PC-3 (cell line): ENCODE measurements at regions not wholly inside any gene's neighbourhood (a gene's known extent, or its start where the extent isn't known, plus 50 kb on each side); places are given as distances from the start of the nearest gene placed in this dataset.
"Not testable (repeated sequence)": the region's sequence is repeated elsewhere in the genome, so short reads cannot be mapped to it uniquely, and the experiment has no call there.

Source experiments
- ATAC-seq: fragments of 200-7000 bp; cut with Tn5 transposase; 2 replicates; pipeline ENCODE4 v1.9.1; 2020; ENCODE audit warnings: mild to moderate bottlenecking, moderate library complexity
- BruUV-seq: library from RNA; stranded (reverse); fragments of 400-500 nt; replicated peaks from 2 replicates; lab custom pipeline; 2021; lab: Mats Ljungman, UMichigan
- CTCF ChIA-PET: fragments of 300-600 bp; sonication (Branson Sonifier 250); formaldehyde crosslinking; loops from one replicate; lab custom pipeline; 2022; ENCODE audit warnings: antibody characterized with exemption; lab: Charles Lee
- POLR2A ChIA-PET: fragments of 300-600 bp; sonication (Branson Sonifier 250); formaldehyde crosslinking; loops from one replicate; lab custom pipeline; 2022; ENCODE audit warnings: antibody characterized with exemption; ENCODE audit not compliant: unreplicated experiment; lab: Charles Lee
- DNase-seq: peaks from one replicate; pipeline ENCODE4 v3.0.0-alpha.2; 2015
- H2AFZ ChIP-seq: fragments of 300-600 bp; sonication (generic); 2 replicates; pipeline ENCODE4 v1.6.0; 2016; ENCODE audit warnings: antibody characterized with exemption, low read length
- H3F3A ChIP-seq: fragments of 300-600 bp; sonication (generic); one replicate; pipeline ENCODE4 v1.6.0; 2017; ENCODE audit warnings: antibody characterized with exemption, low read length, control low read depth, mild to moderate bottlenecking; ENCODE audit not compliant: unreplicated experiment
- H3K27ac ChIP-seq: fragments of 300-600 bp; sonication (generic); 2 replicates; pipeline ENCODE4 v1.5.1; 2016; ENCODE audit warnings: mild to moderate bottlenecking, low read length
- H3K27me3 ChIP-seq: fragments of 300-600 bp; sonication (generic); 2 replicates; pipeline ENCODE4 v1.6.1; 2016; ENCODE audit warnings: low read length, mixed read lengths
- H3K36me3 ChIP-seq: fragments of 300-600 bp; sonication (generic); 2 replicates; pipeline ENCODE4 v1.6.1; 2016; ENCODE audit warnings: low read depth, mixed run types, low read length, mixed read lengths
- H3K4me1 ChIP-seq: fragments of 300-600 bp; sonication (generic); 2 replicates; pipeline ENCODE4 v1.5.1; 2016; ENCODE audit warnings: low read length; ENCODE audit not compliant: insufficient read depth
- H3K4me2 ChIP-seq: fragments of 300-600 bp; sonication (generic); 2 replicates; pipeline ENCODE4 v1.6.0; 2016; ENCODE audit warnings: low read length
- H3K4me3 ChIP-seq: fragments of 300-600 bp; sonication (generic); 2 replicates; pipeline ENCODE4 v1.5.1; 2016; ENCODE audit warnings: mild to moderate bottlenecking, low read length, mixed read lengths
- H3K79me2 ChIP-seq: fragments of 300-600 bp; sonication (generic); 2 replicates; pipeline ENCODE4 v1.6.1; 2017; ENCODE audit warnings: low read length, mixed read lengths
- H3K9ac ChIP-seq: fragments of 300-600 bp; sonication (generic); 2 replicates; pipeline ENCODE4 v1.6.0; 2016; ENCODE audit warnings: mild to moderate bottlenecking, low read length
- H3K9me2 ChIP-seq: fragments of 300-600 bp; sonication (generic); replicated peaks from 2 replicates; pipeline ENCODE4 v1.6.1; 2016; ENCODE audit warnings: mixed run types, low read length, mixed read lengths
- H3K9me3 ChIP-seq: fragments of 300-600 bp; sonication (generic); 2 replicates; pipeline ENCODE4 v1.6.1; 2016; ENCODE audit warnings: low read length, mixed read lengths
- H4K20me1 ChIP-seq: fragments of 300-600 bp; sonication (generic); 2 replicates; pipeline ENCODE4 v1.6.1; 2016; ENCODE audit warnings: low read length, mixed read lengths
- EZH2 ChIP-seq: fragments of 300-600 bp; sonication (generic); IDR thresholded peaks from one replicate; pipeline ENCODE4 v1.6.1; 2017; ENCODE audit warnings: antibody characterized with exemption, mild to moderate bottlenecking, low read length; ENCODE audit not compliant: unreplicated experiment
- EZH2phosphoT487 ChIP-seq: fragments of 300-600 bp; sonication (generic); IDR thresholded peaks from 2 replicates; pipeline ENCODE4 v1.6.1; 2018; ENCODE audit warnings: mild to moderate bottlenecking, antibody characterized with exemption, low read length, borderline replicate concordance
- intact Hi-C: fragments of 100-400 bp; cut with micrococcal nuclease; formaldehyde crosslinking; loops from 2 replicates; pipeline ENCODE4 v1.9.0; 2023
- TF ChIP-seq, protein P1 (sequence below): fragments of 300-600 bp; sonication (generic); conservative IDR thresholded peaks from 2 replicates; pipeline ENCODE4 v1.5.1; 2017; ENCODE audit warnings: antibody characterized with exemption, low read depth, mild to moderate bottlenecking, low read length

DNA sequence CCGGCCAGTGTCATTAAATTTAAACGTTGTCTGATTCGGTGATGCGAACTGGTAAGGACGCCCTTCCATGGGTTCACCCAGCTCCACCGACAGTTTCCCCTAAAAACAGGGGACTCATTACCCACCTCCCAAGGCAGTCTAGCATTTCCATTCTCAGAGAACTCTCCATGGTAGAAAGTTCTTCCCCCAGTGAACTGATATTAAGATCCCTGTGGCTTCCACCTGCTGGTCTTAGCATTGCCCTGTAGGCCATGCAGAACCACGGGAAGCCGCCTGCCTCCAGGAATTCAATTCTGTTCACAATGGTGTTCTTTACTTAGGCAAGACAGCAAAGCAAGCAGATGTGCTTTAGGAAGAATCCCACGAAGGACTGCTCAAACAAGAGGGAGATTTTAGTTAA is 128.9 kb upstream of the NANOS1 start:
- CTCF ChIA-PET: no interaction called here
- POLR2A ChIA-PET: no interaction called here
- H3K9me3 ChIP-seq: no peaks in the 10 kb centered on the region
- H4K20me1 ChIP-seq: no peaks in the 10 kb centered on the region
- ATAC-seq (no peak), DNase-seq (no peak)
- no peak overlapping the region for H3K4me2 ChIP-seq
- H3K4me3 ChIP-seq: no peak overlapping the region
- H3K27me3 ChIP-seq: no peaks in the 10 kb centered on the region
- BruUV-seq: no TSS peak
- no peaks in the 10 kb centered on the region for H3F3A ChIP-seq
- no peaks in the 10 kb centered on the region for H3K9me2 ChIP-seq
- no peaks in the 10 kb centered on the region for H3K79me2 ChIP-seq
- H3K4me1 ChIP-seq: no peaks in the 10 kb centered on the region
- intact Hi-C loops: no loop called here
- no peak overlapping the region for H3K27ac ChIP-seq
- H3K36me3 ChIP-seq: no peaks in the 10 kb centered on the region
- H3K9ac ChIP-seq: no peak overlapping the region
- no peak overlapping the region for H2AFZ ChIP-seq
- TF ChIP-seq EZH2 (no peak), EZH2phosphoT487 (no peak)
- TF ChIP-seq, protein P1, sequence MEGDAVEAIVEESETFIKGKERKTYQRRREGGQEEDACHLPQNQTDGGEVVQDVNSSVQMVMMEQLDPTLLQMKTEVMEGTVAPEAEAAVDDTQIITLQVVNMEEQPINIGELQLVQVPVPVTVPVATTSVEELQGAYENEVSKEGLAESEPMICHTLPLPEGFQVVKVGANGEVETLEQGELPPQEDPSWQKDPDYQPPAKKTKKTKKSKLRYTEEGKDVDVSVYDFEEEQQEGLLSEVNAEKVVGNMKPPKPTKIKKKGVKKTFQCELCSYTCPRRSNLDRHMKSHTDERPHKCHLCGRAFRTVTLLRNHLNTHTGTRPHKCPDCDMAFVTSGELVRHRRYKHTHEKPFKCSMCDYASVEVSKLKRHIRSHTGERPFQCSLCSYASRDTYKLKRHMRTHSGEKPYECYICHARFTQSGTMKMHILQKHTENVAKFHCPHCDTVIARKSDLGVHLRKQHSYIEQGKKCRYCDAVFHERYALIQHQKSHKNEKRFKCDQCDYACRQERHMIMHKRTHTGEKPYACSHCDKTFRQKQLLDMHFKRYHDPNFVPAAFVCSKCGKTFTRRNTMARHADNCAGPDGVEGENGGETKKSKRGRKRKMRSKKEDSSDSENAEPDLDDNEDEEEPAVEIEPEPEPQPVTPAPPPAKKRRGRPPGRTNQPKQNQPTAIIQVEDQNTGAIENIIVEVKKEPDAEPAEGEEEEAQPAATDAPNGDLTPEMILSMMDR: no peak

GRCh38 chr10:118901380-118901779 is 128.1 kb upstream of the NANOS1 start:
- Histone ChIP-seq H3K9me3 (no peaks in the 10 kb centered on the region), H3K4me2 (no peak overlapping the region), H2AFZ (no peak overlapping the region), H3F3A (no peaks in the 10 kb centered on the region), H3K27ac (no peak overlapping the region), H3K27me3 (no peaks in the 10 kb centered on the region), H4K20me1 (no peaks in the 10 kb centered on the region), H3K4me3 (no peak overlapping the region), H3K36me3 (no peaks in the 10 kb centered on the region), H3K9me2 (no peaks in the 10 kb centered on the region), H3K79me2 (no peaks in the 10 kb centered on the region), H3K9ac (no peak overlapping the region), H3K4me1 (no peaks in the 10 kb centered on the region)
- DNase-seq: no peak
- ChIA-PET CTCF (no interaction called here), POLR2A (no interaction called here)
- ATAC-seq: no peak
- TF ChIP-seq, protein P1: no peak
- no peak for TF ChIP-seq EZH2
- no peak for TF ChIP-seq EZH2phosphoT487
- intact Hi-C loops: no loop called here
- BruUV-seq: no TSS peak

GRCh38 chr10:118901906-118902305 is 127.6 kb upstream of the NANOS1 start:
- peak; percentile 11 for DNase-seq
- H3K9ac ChIP-seq: no peak overlapping the region
- no peak for TF ChIP-seq EZH2
- TF ChIP-seq, protein P1: no peak
- no peak for TF ChIP-seq EZH2phosphoT487
- POLR2A ChIA-PET: no interaction called here
- H2AFZ ChIP-seq: no peak overlapping the region
- H3K27ac ChIP-seq: no peak overlapping the region
- no TSS peak for BruUV-seq
- CTCF ChIA-PET: no interaction called here
- H3K9me2 ChIP-seq: no peaks in the 10 kb centered on the region
- H3K9me3 ChIP-seq: no peaks in the 10 kb centered on the region
- H4K20me1 ChIP-seq: no peaks in the 10 kb centered on the region
- no peaks in the 10 kb centered on the region for H3K27me3 ChIP-seq
- no peaks in the 10 kb centered on the region for H3K79me2 ChIP-seq
- ATAC-seq: no peak
- no peaks in the 10 kb centered on the region for H3K4me1 ChIP-seq
- no peaks in the 10 kb centered on the region for H3K36me3 ChIP-seq
- intact Hi-C loops: no loop called here
- H3K4me2 ChIP-seq: no peak overlapping the region
- H3F3A ChIP-seq: no peaks in the 10 kb centered on the region
- H3K4me3 ChIP-seq: no peak overlapping the region

GRCh38 chr10:118902656-118903055 is 126.9 kb upstream of the NANOS1 start:
- ATAC-seq, POLR2A ChIA-PET, H3K27ac ChIP-seq, DNase-seq, H3K27me3 ChIP-seq, H3K4me1 ChIP-seq, H3K9me2 ChIP-seq, H3K36me3 ChIP-seq, H3K79me2 ChIP-seq, H3K4me2 ChIP-seq, H3K9me3 ChIP-seq, H2AFZ ChIP-seq, CTCF ChIA-PET, intact Hi-C loops, H4K20me1 ChIP-seq, H3F3A ChIP-seq, H3K9ac ChIP-seq, BruUV-seq, H3K4me3 ChIP-seq: not testable (repeated sequence)
